SKM-1 treated with dmso at 0.1 percent for 144 hours (cell line): ENCODE measurements at regions not wholly inside any gene's neighbourhood (a gene's known extent, or its start where the extent isn't known, plus 50 kb on each side); places are given as distances from the start of the nearest gene placed in this dataset.
"Not testable (repeated sequence)": the region's sequence is repeated elsewhere in the genome, so short reads cannot be mapped to it uniquely, and the experiment has no call there.

ENCODE experiments used
- DNase-seq: peaks from one replicate; lab custom pipeline; 2025; ENCODE audit not compliant: unreplicated experiment; lab: John Stamatoyannopoulos, UW

- no peak for DNase-seq
These were observed 741.5 kb downstream of the EDEM1 start for GRCh38 chr3:5929027-5929426.

- not testable (repeated sequence) for DNase-seq
These were observed 756.6 kb downstream of the EDEM1 start for GRCh38 chr3:5944061-5944460.

GRCh38 chr3:5948084-5948483 is 760.6 kb downstream of the EDEM1 start:
- DNase-seq: no peak

GRCh38 chr3:5951026-5951425 is 763.5 kb downstream of the EDEM1 start:
- DNase-seq: no peak

GRCh38 chr3:5972586-5972985 is 785.1 kb downstream of the EDEM1 start:
- DNase-seq: no peak

GRCh38 chr3:5974630-5975322 is 787.3 kb downstream of the EDEM1 start:
- peak; percentile 10 for DNase-seq

GRCh38 chr3:5977331-5977730 is 789.8 kb downstream of the EDEM1 start:
- no peak for DNase-seq

GRCh38 chr3:5980475-5980874 is 793.0 kb downstream of the EDEM1 start:
- no peak for DNase-seq

GRCh38 chr3:5994651-5995050 is 807.1 kb downstream of the EDEM1 start:
- DNase-seq: no peak

GRCh38 chr3:6018456-6018855 is 830.9 kb downstream of the EDEM1 start:
- DNase-seq: no peak

GRCh38 chr3:6022621-6023020 is 835.1 kb downstream of the EDEM1 start:
- no peak for DNase-seq

- DNase-seq: no peak
These were observed 835.9 kb upstream of the GRM7 start for GRCh38 chr3:6025032-6025431.

GRCh38 chr3:6030648-6031047 is 830.3 kb upstream of the GRM7 start:
- not testable (repeated sequence) for DNase-seq

- no peak for DNase-seq
These were observed 825.3 kb upstream of the GRM7 start for GRCh38 chr3:6035626-6036025.

GRCh38 chr3:6039971-6040370 is 820.9 kb upstream of the GRM7 start:
- DNase-seq: no peak

- no peak for DNase-seq
These were observed 819.0 kb upstream of the GRM7 start for GRCh38 chr3:6041894-6042293.

- no peak for DNase-seq
These were observed 813.9 kb upstream of the GRM7 start for GRCh38 chr3:6047016-6047415.

GRCh38 chr3:6060251-6060650 is 800.7 kb upstream of the GRM7 start:
- DNase-seq: no peak

- no peak for DNase-seq
These were observed 798.4 kb upstream of the GRM7 start for GRCh38 chr3:6062261-6063187.

- no peak for DNase-seq
These were observed 794.5 kb upstream of the GRM7 start for GRCh38 chr3:6066397-6066796.

- DNase-seq: not testable (repeated sequence)
These were observed 793.9 kb upstream of the GRM7 start for GRCh38 chr3:6066868-6067578.

- DNase-seq: no peak
These were observed 786.0 kb upstream of the GRM7 start for GRCh38 chr3:6074952-6075351.
